HEK293 (cell line): ENCODE measurements at regions not wholly inside any gene's neighbourhood (a gene's known extent, or its start where the extent isn't known, plus 50 kb on each side); places are given as distances from the start of the nearest gene placed in this dataset.

Source experiments
- CTCF ChIA-PET: fragments of 350-600 bp; formaldehyde crosslinking; extraction: SDS; loops from one replicate; lab custom pipeline; 2021; ENCODE audit warnings: antibody characterized with exemption; lab: Yijun Ruan, JAX
- POLR2A ChIA-PET: fragments of 300-600 bp; formaldehyde crosslinking; extraction: SDS; loops from one replicate; lab custom pipeline; 2020; ENCODE audit warnings: antibody characterized with exemption, inconsistent platforms; lab: Yijun Ruan, JAX
- H3K27ac ChIP-seq: fragments of 200-500 bp; sonication (Bioruptor generic); 2 replicates; pipeline ENCODE4 v1.5.1; 2014; ENCODE audit warnings: low read depth, low read length, control low read depth, inconsistent platforms; ENCODE audit errors: extremely low read depth
- H3K36me3 ChIP-seq, 2 experiments: fragments of 200-500 bp in 1 of 2; sonication (Bioruptor generic) in 1 of 2; 1 replicate in 1 of 2; 2 replicates in 1 of 2; pipeline ENCODE4 v1.5.1; 2014 to 2017; ENCODE audit warnings: inconsistent platforms in 2 of 2, low read length in 2 of 2; ENCODE audit not compliant: control insufficient read depth in 2 of 2, insufficient read depth in 1 of 2
- H3K4me1 ChIP-seq: fragments of 200-500 bp; sonication (Bioruptor generic); 2 replicates; pipeline ENCODE4 v1.5.1; 2014; ENCODE audit warnings: mild to moderate bottlenecking, low read length, inconsistent platforms; ENCODE audit not compliant: control insufficient read depth, insufficient read depth
- H3K4me3 ChIP-seq: 2 replicates; pipeline ENCODE4 v1.5.1; 2011; ENCODE audit warnings: low read depth, mild to moderate bottlenecking, control low read depth, low read length, moderate library complexity
- H3K9me3 ChIP-seq: fragments of 200-500 bp; sonication (Bioruptor generic); 2 replicates; pipeline ENCODE4 v1.5.1; 2014; ENCODE audit warnings: low read depth, low read length, inconsistent platforms; ENCODE audit not compliant: control insufficient read depth, insufficient read depth
- KLF9 ChIP-seq: fragments of 450-650 bp; formaldehyde crosslinking; IDR thresholded peaks from 2 replicates; pipeline ENCODE4 v1.5.1; 2016; ENCODE audit warnings: missing biosample characterization, missing genetic modification characterization, low read depth
- ZNF138 ChIP-seq: fragments of 450-650 bp; formaldehyde crosslinking; IDR thresholded peaks from 2 replicates; pipeline ENCODE4 v1.5.1; 2016; ENCODE audit warnings: missing biosample characterization, missing genetic modification characterization, borderline replicate concordance
- ZNF146 ChIP-seq: fragments of 450-650 bp; formaldehyde crosslinking; IDR thresholded peaks from 2 replicates; pipeline ENCODE4 v1.5.1; 2016; ENCODE audit warnings: missing biosample characterization, missing genetic modification characterization
- ZNF211 ChIP-seq: fragments of 450-650 bp; formaldehyde crosslinking; IDR thresholded peaks from 2 replicates; pipeline ENCODE4 v1.5.1; 2016; ENCODE audit warnings: low read depth, missing biosample characterization, missing genetic modification characterization
- ZNF23 ChIP-seq: fragments of 450-650 bp; formaldehyde crosslinking; IDR thresholded peaks from 2 replicates; pipeline ENCODE4 v1.5.1; 2016; ENCODE audit warnings: missing biosample characterization, missing genetic modification characterization, borderline replicate concordance
- ZNF24 ChIP-seq: fragments of 450-650 bp; formaldehyde crosslinking; IDR thresholded peaks from 2 replicates; pipeline ENCODE4 v1.5.1; 2016; ENCODE audit warnings: missing biosample characterization, missing genetic modification characterization
- ZNF366 ChIP-seq: fragments of 450-650 bp; formaldehyde crosslinking; conservative IDR thresholded peaks from 2 replicates; pipeline ENCODE4 v1.5.1; 2016; ENCODE audit warnings: missing biosample characterization, missing genetic modification characterization
- ZNF433 ChIP-seq: fragments of 450-650 bp; formaldehyde crosslinking; IDR thresholded peaks from 2 replicates; pipeline ENCODE4 v1.5.1; 2016; ENCODE audit warnings: missing biosample characterization, missing genetic modification characterization, low read depth
- ZNF473 ChIP-seq: fragments of 450-650 bp; formaldehyde crosslinking; IDR thresholded peaks from 2 replicates; pipeline ENCODE4 v1.5.1; 2017; ENCODE audit warnings: missing biosample characterization, missing genetic modification characterization
- ZNF501 ChIP-seq: fragments of 450-650 bp; formaldehyde crosslinking; IDR thresholded peaks from 2 replicates; pipeline ENCODE4 v1.5.1; 2016; ENCODE audit warnings: missing biosample characterization, missing genetic modification characterization
- ZNF530 ChIP-seq: fragments of 450-650 bp; formaldehyde crosslinking; IDR thresholded peaks from 2 replicates; pipeline ENCODE4 v1.5.1; 2016; ENCODE audit warnings: low read depth, missing biosample characterization, missing genetic modification characterization
- ZNF561 ChIP-seq: fragments of 450-650 bp; IDR thresholded peaks from 2 replicates; pipeline ENCODE4 v1.5.1; 2018; ENCODE audit warnings: missing biosample characterization, missing genetic modification characterization, borderline replicate concordance
- ZNF571 ChIP-seq: fragments of 450-650 bp; formaldehyde crosslinking; IDR thresholded peaks from 2 replicates; pipeline ENCODE4 v1.5.0; 2017; ENCODE audit warnings: missing biosample characterization, missing genetic modification characterization
- ZNF610 ChIP-seq: fragments of 450-650 bp; formaldehyde crosslinking; IDR thresholded peaks from 2 replicates; pipeline ENCODE4 v1.5.1; 2016; ENCODE audit warnings: missing biosample characterization, missing genetic modification characterization, borderline replicate concordance
- ZNF624 ChIP-seq: fragments of 450-650 bp; formaldehyde crosslinking; IDR thresholded peaks from 2 replicates; pipeline ENCODE4 v1.5.1; 2017; ENCODE audit warnings: missing biosample characterization, missing genetic modification characterization
- ZNF629 ChIP-seq: fragments of 450-650 bp; formaldehyde crosslinking; IDR thresholded peaks from 2 replicates; pipeline ENCODE4 v1.5.1; 2017; ENCODE audit warnings: missing biosample characterization, missing genetic modification characterization
- ZNF677 ChIP-seq: fragments of 450-650 bp; IDR thresholded peaks from 2 replicates; pipeline ENCODE4 v1.5.0; 2018; ENCODE audit warnings: missing biosample characterization, mild to moderate bottlenecking, missing genetic modification characterization, moderate library complexity
- ZNF707 ChIP-seq: fragments of 450-650 bp; formaldehyde crosslinking; IDR thresholded peaks from 2 replicates; pipeline ENCODE4 v1.5.1; 2016; ENCODE audit warnings: missing biosample characterization, missing genetic modification characterization
- ZNF768 ChIP-seq: fragments of 450-650 bp; formaldehyde crosslinking; IDR thresholded peaks from 2 replicates; pipeline ENCODE4 v1.5.1; 2018; ENCODE audit warnings: missing biosample characterization, mild to moderate bottlenecking, missing genetic modification characterization
- ZNF776 ChIP-seq: fragments of 450-650 bp; formaldehyde crosslinking; IDR thresholded peaks from 2 replicates; pipeline ENCODE4 v1.5.0; 2017; ENCODE audit warnings: missing biosample characterization, missing genetic modification characterization, borderline replicate concordance
- ZNF837 ChIP-seq: fragments of 450-650 bp; formaldehyde crosslinking; IDR thresholded peaks from 2 replicates; pipeline ENCODE4 v1.5.1; 2016; ENCODE audit warnings: missing biosample characterization, missing genetic modification characterization
- ZSCAN30 ChIP-seq: fragments of 450-650 bp; IDR thresholded peaks from 2 replicates; pipeline ENCODE4 v1.5.1; 2018; ENCODE audit warnings: missing biosample characterization, mild to moderate bottlenecking, missing genetic modification characterization, moderate library complexity
- TF ChIP-seq, protein P1 (sequence below): fragments of 450-650 bp; formaldehyde crosslinking; IDR thresholded peaks from 2 replicates; pipeline ENCODE4 v1.5.1; 2016; ENCODE audit warnings: missing biosample characterization, missing genetic modification characterization
- TF ChIP-seq, protein P2 (sequence below): fragments of 450-650 bp; formaldehyde crosslinking; IDR thresholded peaks from 2 replicates; pipeline ENCODE4 v1.5.1; 2017; ENCODE audit warnings: missing biosample characterization, missing genetic modification characterization
- TF ChIP-seq, protein P3 (sequence below): fragments of 450-650 bp; formaldehyde crosslinking; IDR thresholded peaks from 2 replicates; pipeline ENCODE4 v1.5.1; 2017; ENCODE audit warnings: missing biosample characterization, missing genetic modification characterization
- TF ChIP-seq, protein P4 (sequence below): fragments of 450-650 bp; formaldehyde crosslinking; IDR thresholded peaks from 2 replicates; pipeline ENCODE4 v1.5.1; 2016; ENCODE audit warnings: missing biosample characterization, missing genetic modification characterization
- TF ChIP-seq, protein P5 (sequence below): fragments of 450-650 bp; formaldehyde crosslinking; IDR thresholded peaks from 2 replicates; pipeline ENCODE4 v1.5.0; 2017; ENCODE audit warnings: missing biosample characterization, missing genetic modification characterization, borderline replicate concordance

DNA sequence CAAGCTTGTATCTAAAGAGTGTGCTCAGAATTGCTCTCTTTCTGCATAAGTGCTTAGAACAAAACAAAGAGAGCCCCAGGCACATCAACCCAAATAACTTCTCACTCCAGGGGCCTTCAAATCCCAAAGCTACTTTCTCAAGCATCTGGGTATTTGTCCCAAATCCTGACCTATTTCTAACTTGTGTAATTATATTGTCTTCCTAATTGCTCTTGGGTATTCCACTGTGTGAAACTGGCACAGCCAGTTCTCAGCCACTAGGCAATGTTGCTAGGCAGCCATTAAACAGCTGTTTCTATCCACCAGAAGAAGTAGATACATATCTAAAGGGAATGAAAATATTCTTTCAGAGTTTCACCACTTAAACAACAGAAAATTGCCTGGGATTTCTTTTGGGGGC, 198.8 kb downstream of the PRELID2 start:
- Histone ChIP-seq H3K4me1 (no peaks in the 10 kb centered on the region), H3K36me3 (no peaks in the 10 kb centered on the region), H3K27ac (no peak overlapping the region), H3K4me3 (no peak overlapping the region), H3K9me3 (no peaks in the 10 kb centered on the region)
- TF ChIP-seq ZNF776 = no peak
- TF ChIP-seq ZSCAN30 (tag by site-specific recombination) = no peak
- TF ChIP-seq, protein P1, sequence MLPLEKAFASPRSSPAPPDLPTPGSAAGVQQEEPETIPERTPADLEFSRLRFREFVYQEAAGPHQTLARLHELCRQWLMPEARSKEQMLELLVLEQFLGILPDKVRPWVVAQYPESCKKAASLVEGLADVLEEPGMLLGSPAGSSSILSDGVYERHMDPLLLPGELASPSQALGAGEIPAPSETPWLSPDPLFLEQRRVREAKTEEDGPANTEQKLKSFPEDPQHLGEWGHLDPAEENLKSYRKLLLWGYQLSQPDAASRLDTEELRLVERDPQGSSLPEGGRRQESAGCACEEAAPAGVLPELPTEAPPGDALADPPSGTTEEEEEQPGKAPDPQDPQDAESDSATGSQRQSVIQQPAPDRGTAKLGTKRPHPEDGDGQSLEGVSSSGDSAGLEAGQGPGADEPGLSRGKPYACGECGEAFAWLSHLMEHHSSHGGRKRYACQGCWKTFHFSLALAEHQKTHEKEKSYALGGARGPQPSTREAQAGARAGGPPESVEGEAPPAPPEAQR = no peak
- TF ChIP-seq ZNF501 (tag by site-specific recombination) = no peak
- no peak for TF ChIP-seq ZNF571
- TF ChIP-seq ZNF433 = no peak
- no peak for TF ChIP-seq ZNF629 (tag by site-specific recombination)
- TF ChIP-seq ZNF530 (tag by site-specific recombination) = no peak
- TF ChIP-seq, protein P2, sequence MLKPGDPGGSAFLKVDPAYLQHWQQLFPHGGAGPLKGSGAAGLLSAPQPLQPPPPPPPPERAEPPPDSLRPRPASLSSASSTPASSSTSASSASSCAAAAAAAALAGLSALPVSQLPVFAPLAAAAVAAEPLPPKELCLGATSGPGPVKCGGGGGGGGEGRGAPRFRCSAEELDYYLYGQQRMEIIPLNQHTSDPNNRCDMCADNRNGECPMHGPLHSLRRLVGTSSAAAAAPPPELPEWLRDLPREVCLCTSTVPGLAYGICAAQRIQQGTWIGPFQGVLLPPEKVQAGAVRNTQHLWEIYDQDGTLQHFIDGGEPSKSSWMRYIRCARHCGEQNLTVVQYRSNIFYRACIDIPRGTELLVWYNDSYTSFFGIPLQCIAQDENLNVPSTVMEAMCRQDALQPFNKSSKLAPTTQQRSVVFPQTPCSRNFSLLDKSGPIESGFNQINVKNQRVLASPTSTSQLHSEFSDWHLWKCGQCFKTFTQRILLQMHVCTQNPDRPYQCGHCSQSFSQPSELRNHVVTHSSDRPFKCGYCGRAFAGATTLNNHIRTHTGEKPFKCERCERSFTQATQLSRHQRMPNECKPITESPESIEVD (tag by site-specific recombination) = no peak
- no peak for TF ChIP-seq ZNF624 (tag by site-specific recombination)
- no peak for TF ChIP-seq ZNF768 (tag by site-specific recombination)
- TF ChIP-seq ZNF707 (tag by site-specific recombination) = no peak
- TF ChIP-seq ZNF677 (tag by site-specific recombination) = no peak
- TF ChIP-seq ZNF561 (tag by site-specific recombination) = no peak
- CTCF ChIA-PET = no interaction called here
- POLR2A ChIA-PET = no interaction called here

DNA sequence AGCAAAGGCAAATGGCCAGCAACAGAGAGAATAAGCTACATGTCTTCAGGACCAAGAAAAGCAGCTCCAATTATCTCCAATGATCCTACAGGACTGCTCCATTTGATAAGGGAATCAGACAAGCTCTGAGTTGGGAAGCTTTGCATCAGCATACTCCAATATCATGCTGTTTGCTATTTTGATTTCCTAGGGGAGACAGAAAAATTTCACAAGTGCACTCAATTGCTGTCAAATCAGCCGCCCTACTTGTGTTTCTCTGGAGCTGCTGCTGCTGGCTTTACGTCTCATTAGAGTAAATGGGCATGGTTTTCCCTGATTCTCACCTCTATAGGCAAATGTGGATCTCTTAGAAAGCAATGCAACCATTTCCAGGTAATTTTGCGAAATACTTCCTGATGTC, 201.7 kb downstream of the PRELID2 start:
- Histone ChIP-seq H3K36me3 (no peaks in the 10 kb centered on the region), H3K27ac (no peak overlapping the region), H3K9me3 (no peaks in the 10 kb centered on the region), H3K4me1 (no peaks in the 10 kb centered on the region; the same call in 1 of the 2 replicates), H3K4me3 (no peak overlapping the region)
- TF ChIP-seq, protein P3, sequence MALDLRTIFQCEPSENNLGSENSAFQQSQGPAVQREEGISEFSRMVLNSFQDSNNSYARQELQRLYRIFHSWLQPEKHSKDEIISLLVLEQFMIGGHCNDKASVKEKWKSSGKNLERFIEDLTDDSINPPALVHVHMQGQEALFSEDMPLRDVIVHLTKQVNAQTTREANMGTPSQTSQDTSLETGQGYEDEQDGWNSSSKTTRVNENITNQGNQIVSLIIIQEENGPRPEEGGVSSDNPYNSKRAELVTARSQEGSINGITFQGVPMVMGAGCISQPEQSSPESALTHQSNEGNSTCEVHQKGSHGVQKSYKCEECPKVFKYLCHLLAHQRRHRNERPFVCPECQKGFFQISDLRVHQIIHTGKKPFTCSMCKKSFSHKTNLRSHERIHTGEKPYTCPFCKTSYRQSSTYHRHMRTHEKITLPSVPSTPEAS (tag by site-specific recombination) = no peak
- no peak for TF ChIP-seq ZNF211
- TF ChIP-seq ZNF146 = no peak
- no peak for TF ChIP-seq ZNF138 (tag by site-specific recombination)
- no peak for TF ChIP-seq KLF9
- POLR2A ChIA-PET = no interaction called here
- CTCF ChIA-PET = no interaction called here

DNA sequence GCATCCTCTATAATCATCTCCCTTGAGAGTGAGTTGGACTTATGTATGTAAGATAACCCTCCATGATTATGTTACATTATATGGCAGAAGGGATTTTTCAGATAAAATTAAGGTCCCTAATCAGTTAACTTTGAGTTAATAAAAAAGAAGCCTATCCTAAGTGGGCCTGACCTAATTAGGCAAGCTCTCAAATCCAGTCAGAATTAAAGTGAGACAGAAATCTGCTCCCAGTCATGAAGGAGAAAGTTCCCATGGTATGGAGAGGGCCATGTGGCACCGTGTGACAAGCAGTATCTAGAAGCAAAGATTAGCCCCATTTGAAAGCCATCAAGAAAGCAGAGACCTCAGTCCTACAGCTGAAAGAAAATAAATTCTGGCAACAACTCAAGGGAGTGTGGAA, 202.4 kb downstream of the PRELID2 start:
- no peak overlapping the region for H3K4me3 ChIP-seq
- no peaks in the 10 kb centered on the region for H3K36me3 ChIP-seq
- POLR2A ChIA-PET = no interaction called here
- H3K9me3 ChIP-seq = no peaks in the 10 kb centered on the region
- H3K27ac ChIP-seq = no peak overlapping the region
- no peaks in the 10 kb centered on the region; the same call in 1 of the 2 replicates for H3K4me1 ChIP-seq
- CTCF ChIA-PET = interaction anchor here (0.5 kb wide), 1 partner anchor 109 kb away, joined by 3 read pairs; no protein-coding TSS in a partner anchor
- TF ChIP-seq ZNF776 (no peak), ZNF473 (tag by site-specific recombination) (no peak), ZNF610 (tag by site-specific recombination) (no peak), ZNF24 (no peak), ZNF837 (tag by site-specific recombination) (no peak), ZNF366 (tag by site-specific recombination) (no peak), ZNF23 (tag by site-specific recombination) (no peak)
- TF ChIP-seq, protein P4, sequence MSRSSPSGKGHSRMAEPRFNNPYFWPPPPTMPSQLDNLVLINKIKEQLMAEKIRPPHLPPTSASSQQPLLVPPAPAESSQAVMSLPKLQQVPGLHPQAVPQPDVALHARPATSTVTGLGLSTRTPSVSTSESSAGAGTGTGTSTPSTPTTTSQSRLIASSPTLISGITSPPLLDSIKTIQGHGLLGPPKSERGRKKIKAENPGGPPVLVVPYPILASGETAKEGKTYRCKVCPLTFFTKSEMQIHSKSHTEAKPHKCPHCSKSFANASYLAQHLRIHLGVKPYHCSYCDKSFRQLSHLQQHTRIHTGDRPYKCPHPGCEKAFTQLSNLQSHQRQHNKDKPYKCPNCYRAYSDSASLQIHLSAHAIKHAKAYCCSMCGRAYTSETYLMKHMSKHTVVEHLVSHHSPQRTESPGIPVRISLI (tag by site-specific recombination) = no peak
- TF ChIP-seq, protein P5, sequence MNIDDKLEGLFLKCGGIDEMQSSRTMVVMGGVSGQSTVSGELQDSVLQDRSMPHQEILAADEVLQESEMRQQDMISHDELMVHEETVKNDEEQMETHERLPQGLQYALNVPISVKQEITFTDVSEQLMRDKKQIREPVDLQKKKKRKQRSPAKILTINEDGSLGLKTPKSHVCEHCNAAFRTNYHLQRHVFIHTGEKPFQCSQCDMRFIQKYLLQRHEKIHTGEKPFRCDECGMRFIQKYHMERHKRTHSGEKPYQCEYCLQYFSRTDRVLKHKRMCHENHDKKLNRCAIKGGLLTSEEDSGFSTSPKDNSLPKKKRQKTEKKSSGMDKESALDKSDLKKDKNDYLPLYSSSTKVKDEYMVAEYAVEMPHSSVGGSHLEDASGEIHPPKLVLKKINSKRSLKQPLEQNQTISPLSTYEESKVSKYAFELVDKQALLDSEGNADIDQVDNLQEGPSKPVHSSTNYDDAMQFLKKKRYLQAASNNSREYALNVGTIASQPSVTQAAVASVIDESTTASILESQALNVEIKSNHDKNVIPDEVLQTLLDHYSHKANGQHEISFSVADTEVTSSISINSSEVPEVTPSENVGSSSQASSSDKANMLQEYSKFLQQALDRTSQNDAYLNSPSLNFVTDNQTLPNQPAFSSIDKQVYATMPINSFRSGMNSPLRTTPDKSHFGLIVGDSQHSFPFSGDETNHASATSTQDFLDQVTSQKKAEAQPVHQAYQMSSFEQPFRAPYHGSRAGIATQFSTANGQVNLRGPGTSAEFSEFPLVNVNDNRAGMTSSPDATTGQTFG = no peak
